ENCODE measurements at regions not wholly inside any gene's neighbourhood (a gene's known extent, or its start where the extent isn't known, plus 50 kb on each side); places are given as distances from the start of the nearest gene placed in this dataset.

- no peaks in the 10 kb centered on the region for H3K4me1 ChIP-seq
- H3K27me3 ChIP-seq, result no peaks in the 10 kb centered on the region
- FAIRE-seq (no peak), DNase-seq (no peak), ATAC-seq (no peak)
- no peak overlapping the region for H3K27ac ChIP-seq
- no peak overlapping the region for H3K4me3 ChIP-seq
- intact Hi-C loops (cut with DNase I), result no loop called here
- TF ChIP-seq CTCF (IDR thresholded peaks at IDR 0.05), result no peak
- no peaks in the 10 kb centered on the region for H3K36me3 ChIP-seq
- 90 to 94% methylated on average over 2 of the region's 2 CpGs for WGBS, 2 donors
- no peaks in the 10 kb centered on the region for H3K9me3 ChIP-seq
Observed at GRCh38 chr5:102690910-102691309, 64.2 kb upstream of the PAM start.

- Histone ChIP-seq H3K36me3 (no peaks in the 10 kb centered on the region), H3K9me3 (no peaks in the 10 kb centered on the region), H3K27me3 (no peaks in the 10 kb centered on the region), H3K4me1 (no peaks in the 10 kb centered on the region), H3K27ac (no peak overlapping the region), H3K4me3 (no peak overlapping the region)
- WGBS, 2 donors, result 93 to 99% methylated on average over 1 of the region's 1 CpG
- DNase-seq, result no peak
- no peak for TF ChIP-seq CTCF (IDR thresholded peaks at IDR 0.05)
- ATAC-seq, result no peak
- intact Hi-C loops (cut with DNase I), result no loop called here
- FAIRE-seq, result no peak
Observed at GRCh38 chr5:102691434-102691833, 63.7 kb upstream of the PAM start.

- WGBS, 2 donors, result 87 to 90% methylated on average over 1 of the region's 1 CpG
- no peak for FAIRE-seq
- H3K27ac ChIP-seq, result no peak overlapping the region
Observed at GRCh38 chr5:102700120-102700831, 54.8 kb upstream of the PAM start.

GRCh38 chr5:102700916-102701315 lies 54.2 kb upstream of the PAM start:
- Histone ChIP-seq H3K27ac (no peak overlapping the region), H3K27me3 (no peaks in the 10 kb centered on the region), H3K36me3 (no peaks in the 10 kb centered on the region), H3K4me1 (no peaks in the 10 kb centered on the region), H3K4me3 (no peak overlapping the region), H3K9me3 (no peaks in the 10 kb centered on the region)
- no peak for FAIRE-seq
- ATAC-seq, result no peak
- DNase-seq, result no peak
- WGBS, 2 donors, result 36 to 37% methylated on average over 2 of the region's 2 CpGs
- intact Hi-C loops (cut with DNase I), result no loop called here
- TF ChIP-seq CTCF (IDR thresholded peaks at IDR 0.05), result no peak

More at GRCh38 chr5:102700120-102700831, 54.8 kb upstream of the PAM start:
- no peaks in the 10 kb centered on the region for H3K36me3 ChIP-seq
- no peak for TF ChIP-seq CTCF (IDR thresholded peaks at IDR 0.05)
- no peaks in the 10 kb centered on the region for H3K27me3 ChIP-seq
- no peak overlapping the region for H3K4me3 ChIP-seq
- H3K4me1 ChIP-seq, result no peaks in the 10 kb centered on the region
- no peak for ATAC-seq
- intact Hi-C loops (cut with DNase I), result no loop called here
- DNase-seq, result no peak
- no peaks in the 10 kb centered on the region for H3K9me3 ChIP-seq

GRCh38 chr5:102701748-102702147 lies 53.4 kb upstream of the PAM start:
- no peak for DNase-seq
- no peak overlapping the region for H3K4me3 ChIP-seq
- no peaks in the 10 kb centered on the region for H3K27me3 ChIP-seq
- H3K36me3 ChIP-seq, result no peaks in the 10 kb centered on the region
- no peak overlapping the region for H3K27ac ChIP-seq
- H3K9me3 ChIP-seq, result no peaks in the 10 kb centered on the region
- no peaks in the 10 kb centered on the region for H3K4me1 ChIP-seq
- intact Hi-C loops (cut with DNase I), result no loop called here
- no peak for FAIRE-seq
- no peak for ATAC-seq
- TF ChIP-seq CTCF (IDR thresholded peaks at IDR 0.05), result no peak

All from pancreas (tissue), 10 donors.